ENCODE measurements at regions not wholly inside any gene's neighbourhood (a gene's known extent, or its start where the extent isn't known, plus 50 kb on each side); places are given as distances from the start of the nearest gene placed in this dataset.

- no peak for DNase-seq
These were observed 979.6 kb downstream of the TFAP2A start for GRCh38 chr6:9435281-9435680.

- no peak for DNase-seq
These were observed 982.9 kb downstream of the TFAP2A start for GRCh38 chr6:9431945-9432344.

DNA sequence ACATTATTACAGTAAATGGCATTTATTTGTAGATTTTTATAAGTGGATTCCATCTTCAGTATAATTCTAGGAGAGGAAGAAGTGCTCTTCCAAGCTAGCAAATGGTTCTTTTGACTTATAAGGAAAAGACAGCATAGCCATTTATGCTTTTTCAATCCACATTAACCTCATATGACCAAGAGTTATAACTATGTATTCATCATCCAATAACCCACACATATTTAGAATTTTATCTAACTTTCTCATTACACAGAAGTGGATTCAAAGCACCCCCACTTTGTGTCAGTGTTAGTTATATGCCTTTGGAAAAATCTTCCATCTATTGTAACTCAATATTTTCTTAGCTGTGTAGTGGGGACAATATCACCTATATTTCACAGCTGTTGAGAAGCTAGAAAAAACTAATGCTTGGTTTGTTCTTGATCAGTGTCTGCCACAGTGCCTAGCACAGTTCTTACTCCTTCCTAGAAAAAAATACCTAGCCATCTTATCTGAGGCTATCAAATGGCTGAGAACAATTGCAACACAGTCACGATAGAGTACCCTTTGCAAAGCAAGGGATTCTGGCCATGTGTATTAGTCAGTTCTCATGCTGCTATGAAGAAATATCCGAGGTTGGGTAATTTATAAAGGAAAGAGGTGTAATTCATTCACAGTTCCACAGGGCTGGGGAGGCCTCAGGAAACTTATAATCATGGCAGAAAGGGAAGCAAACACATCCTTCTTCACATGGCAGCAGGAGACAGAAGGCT is 986.3 kb downstream of the TFAP2A start:
- DNase-seq = no peak

DNA sequence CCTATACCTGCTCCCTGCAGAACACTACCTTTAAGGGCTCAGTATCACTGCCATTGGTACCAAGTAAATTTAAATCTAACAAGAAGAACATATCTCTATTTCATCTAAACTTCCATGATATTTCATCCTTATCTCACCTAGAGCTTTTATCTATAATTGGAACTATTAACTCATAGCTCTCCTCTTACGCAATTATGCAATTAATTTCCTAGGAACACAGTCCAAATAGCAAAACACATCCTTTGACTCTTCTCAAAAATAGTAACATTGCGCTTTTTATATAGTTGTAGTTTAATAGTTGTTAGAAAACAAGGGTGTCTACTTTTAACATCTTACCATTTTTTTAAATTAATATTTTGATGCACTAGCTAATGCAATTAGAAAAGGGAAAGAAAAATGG is 986.8 kb upstream of the SLC35B3 start:
- DNase-seq = no peak

DNA sequence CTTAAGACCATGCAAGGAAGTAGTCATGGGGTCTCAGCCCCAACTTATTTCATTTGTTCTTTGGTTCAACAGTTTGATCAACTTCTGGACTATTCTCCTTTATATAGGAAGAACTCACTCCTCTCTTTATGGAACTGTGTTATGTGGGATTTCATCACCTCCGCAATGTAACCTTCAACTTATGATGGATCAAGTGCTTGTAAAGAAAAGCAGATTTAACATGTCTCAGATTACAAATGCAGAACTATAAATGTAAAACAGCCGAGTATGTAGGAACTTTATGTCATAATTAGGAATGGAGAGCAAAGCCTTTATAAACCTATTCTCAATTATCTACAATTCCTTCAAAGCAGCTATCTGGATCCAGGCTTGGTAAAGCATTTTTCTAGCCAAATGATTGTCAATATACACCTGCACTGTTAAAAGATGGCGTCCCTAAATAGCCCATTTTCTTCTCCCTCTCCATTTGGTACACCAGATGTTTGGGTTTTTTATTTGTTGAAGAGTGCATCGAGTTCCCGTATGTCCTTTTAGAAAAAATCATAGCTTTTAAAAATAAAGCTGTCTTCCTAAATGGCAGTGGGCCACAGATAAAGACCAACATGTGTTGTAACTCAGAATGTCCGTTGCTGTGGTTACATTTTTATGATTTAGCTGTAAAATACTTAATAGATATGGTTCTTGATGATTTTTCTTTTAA is 985.1 kb upstream of the SLC35B3 start:
- DNase-seq = no peak

GRCh38 chr6:9417400-9417799 is 982.1 kb upstream of the SLC35B3 start:
- DNase-seq = no peak

GRCh38 chr6:9412951-9413559 is 977.7 kb upstream of the SLC35B3 start:
- no peak for DNase-seq

DNA sequence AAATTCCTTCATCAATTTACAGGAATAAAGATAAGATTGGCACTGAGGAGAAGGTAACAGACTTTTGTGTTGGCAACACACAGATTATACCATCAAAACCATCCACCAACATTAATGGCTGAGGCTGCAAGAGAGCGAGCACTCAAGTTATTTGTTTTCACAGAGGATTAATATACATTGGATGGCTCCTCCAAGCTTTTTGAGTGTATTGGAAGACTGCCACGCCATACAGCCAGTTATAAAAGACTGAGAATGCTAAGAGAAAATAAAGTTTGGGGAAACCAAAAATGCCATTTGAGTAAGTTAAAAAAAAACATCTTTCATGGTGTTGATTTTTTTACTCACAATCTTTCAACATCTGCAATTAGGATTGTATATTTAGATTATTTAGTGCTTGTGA is 973.8 kb upstream of the SLC35B3 start:
- DNase-seq = no peak

DNA sequence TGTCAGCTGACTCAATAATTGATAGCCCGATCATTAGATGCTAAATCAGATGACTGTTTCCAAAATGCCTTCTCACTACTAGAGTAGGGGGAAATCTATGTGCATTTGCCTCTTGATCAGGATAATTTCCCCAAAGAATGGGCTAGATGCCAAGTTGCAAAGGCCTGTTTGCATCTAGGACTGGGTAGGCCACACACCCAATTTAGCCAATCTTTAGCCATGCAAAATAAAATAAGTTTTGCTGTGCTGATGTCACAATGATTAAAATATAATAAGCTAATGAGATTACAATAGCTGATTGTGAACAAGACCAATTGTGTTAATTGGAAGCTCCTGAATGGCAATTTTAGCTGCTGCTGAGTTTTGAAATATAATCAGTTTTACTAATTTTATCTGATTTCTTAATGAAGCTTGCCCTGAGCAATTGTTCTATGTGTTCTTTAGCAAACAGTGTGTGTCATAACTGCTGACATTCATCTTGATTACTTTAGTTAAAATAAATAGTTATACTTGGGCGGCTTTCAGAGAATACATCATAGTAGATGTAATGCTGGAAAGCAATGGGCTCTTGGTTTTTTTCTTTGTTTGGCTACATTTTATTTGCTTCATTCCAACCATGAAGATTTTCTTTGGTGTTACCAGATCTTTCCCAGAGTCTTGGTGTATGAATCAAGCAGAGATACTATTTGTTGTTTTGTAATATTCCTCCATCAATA is 973.2 kb upstream of the SLC35B3 start:
- no peak for DNase-seq

- no peak for DNase-seq
These were observed 970.5 kb upstream of the SLC35B3 start for GRCh38 chr6:9405825-9406224.

DNA sequence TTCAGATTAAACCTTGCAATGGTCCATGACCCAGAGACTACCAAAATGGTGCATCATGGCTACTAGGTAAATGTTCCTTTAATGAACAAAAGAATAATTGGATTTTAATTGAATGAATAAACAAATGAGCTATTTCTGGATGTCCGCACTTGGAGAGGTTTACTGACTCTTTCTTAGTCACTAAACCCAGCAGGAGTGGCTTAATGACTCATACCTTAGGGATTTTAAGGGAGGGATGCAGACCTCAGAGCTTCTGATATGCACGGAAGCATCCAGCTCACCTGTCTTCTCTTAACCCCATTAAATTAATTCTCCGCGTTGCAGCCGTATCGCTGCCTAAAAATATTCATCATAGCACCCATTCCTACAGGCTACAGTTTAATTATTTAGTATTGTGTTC is 970.0 kb upstream of the SLC35B3 start:
- no peak for DNase-seq

- no peak for DNase-seq
These were observed 969.2 kb upstream of the SLC35B3 start for GRCh38 chr6:9404351-9405146.

DNA sequence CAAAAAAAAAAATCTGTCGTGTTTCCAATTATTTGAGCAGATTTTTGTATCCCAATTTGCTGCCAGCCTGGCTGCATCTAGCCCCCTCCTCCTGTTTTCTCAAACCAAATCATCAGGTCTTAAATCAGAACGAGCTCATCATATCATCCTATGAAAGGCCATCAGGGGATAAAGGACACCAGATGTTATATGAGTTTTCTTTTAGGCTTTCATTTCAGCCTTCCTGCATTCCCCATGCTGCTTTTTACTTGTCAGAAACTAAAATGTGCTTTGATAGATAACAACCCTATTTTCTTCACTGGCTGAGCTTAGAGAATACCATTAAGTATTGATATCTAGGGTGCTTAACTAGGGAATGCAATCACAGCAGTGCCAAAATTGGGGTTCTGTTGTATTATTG is 968.4 kb upstream of the SLC35B3 start:
- DNase-seq = no peak

DNA sequence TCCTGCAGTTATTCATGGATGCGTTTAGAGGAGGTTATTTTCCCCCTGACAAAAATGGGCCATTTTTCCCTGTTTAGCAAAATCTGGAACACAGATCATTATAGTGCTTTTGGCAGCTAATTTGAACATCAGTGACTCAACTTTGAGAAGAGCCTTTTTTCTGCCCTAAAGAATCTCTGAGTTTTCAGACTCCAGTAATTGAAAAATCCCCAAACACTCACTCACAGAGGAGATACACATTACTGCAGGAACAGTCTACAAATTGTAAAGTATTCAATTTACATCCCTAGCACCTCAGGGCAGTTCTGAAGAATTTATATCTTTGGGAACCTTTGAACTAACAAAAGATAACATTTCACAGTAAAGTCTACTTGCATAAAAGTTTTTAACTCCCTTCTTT is 966.6 kb upstream of the SLC35B3 start:
- DNase-seq = no peak

- no peak for DNase-seq
These were observed 964.6 kb upstream of the SLC35B3 start for GRCh38 chr6:9399916-9400315.

DNA sequence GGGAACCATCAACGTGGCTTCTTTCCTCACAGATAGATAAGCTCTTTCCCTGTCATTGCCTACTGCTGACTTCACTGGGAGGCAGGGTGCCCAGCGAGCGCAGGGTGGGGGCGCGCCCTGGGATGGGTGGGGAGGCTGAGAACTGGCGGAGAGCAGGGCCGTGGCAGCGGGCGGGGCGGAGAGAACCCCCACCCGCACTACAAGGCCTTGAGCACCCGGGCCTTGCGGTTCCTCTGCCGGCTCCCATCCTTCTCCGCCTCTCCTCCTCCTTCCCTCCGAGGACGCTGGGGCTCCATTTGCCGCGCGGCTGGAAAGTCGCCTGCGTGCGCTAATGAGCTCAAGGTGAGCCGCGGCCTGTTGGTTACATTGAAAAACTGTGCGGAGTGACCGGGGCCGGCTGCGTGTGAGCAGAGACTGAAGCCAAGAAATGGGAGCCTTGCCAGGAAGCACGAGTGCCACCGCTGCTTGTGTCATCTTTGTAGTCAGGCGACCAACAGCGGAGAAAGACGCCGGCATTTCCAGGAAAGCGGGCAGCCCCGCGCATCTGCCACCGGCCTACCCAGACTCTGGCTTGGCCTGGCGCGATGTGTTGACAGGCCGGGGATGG is 963.5 kb upstream of the SLC35B3 start:
- no peak for DNase-seq

- no peak for DNase-seq
These were observed 962.9 kb upstream of the SLC35B3 start for GRCh38 chr6:9398071-9398766.

- DNase-seq = no peak
These were observed 953.3 kb upstream of the SLC35B3 start for GRCh38 chr6:9388596-9388995.

GRCh38 chr6:9380568-9380967 is 945.2 kb upstream of the SLC35B3 start:
- no peak for DNase-seq

GRCh38 chr6:9373308-9373707 is 938.0 kb upstream of the SLC35B3 start:
- no peak for DNase-seq

DNA sequence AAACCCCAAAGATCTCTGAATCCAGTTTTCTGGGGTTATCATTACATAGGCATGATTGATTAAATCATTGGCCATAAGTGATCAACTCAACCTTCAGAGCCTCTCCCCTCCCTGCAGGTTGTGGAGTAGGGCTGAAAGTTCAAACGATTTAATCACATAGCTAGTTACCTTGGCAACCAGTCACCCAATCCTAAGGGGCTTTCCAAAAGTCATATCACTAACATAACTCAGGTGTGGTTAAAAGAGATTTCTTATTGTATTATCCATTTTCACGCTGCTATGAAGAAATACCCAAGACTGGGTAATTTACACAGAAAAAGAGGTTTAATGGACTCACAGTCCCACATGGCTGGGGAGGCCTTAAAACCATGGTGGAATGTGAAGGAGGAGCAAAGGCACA is 935.1 kb upstream of the SLC35B3 start:
- no peak for DNase-seq

DNA sequence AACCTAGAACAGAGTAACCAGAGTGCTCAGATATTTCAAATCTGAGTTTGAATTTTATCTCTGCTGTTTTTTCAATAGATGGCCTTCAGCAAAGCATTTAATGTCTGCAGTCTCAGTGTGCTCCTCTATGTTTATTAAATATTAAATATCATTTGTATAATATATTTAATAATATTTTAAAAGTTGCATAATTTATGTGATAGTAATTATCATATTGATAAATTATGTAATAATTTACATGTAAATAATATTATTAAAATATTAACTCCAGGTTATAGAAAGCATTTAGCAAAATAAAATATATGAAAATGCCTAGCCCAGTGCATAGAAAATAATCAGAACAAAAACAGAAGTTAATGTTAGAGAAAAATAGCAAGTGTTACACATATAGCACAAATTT is 930.0 kb upstream of the SLC35B3 start:
- DNase-seq = no peak

Measured in GOT3 (cell line).